Fibroblast of the aortic adventitia (primary cell): ENCODE measurements at regions not wholly inside any gene's neighbourhood (a gene's known extent, or its start where the extent isn't known, plus 50 kb on each side); places are given as distances from the start of the nearest gene placed in this dataset.

Experiments
- DNase-seq: peaks from one replicate; pipeline ENCODE4 v3.0.0-alpha.2; 2010; ENCODE audit warnings: low read depth
- H3K4me3 ChIP-seq: 2 replicates; pipeline ENCODE4 v1.5.1; 2011; ENCODE audit warnings: low read depth, mild to moderate bottlenecking, control low read depth, low read length, moderate library complexity
- CTCF ChIP-seq: IDR thresholded peaks from 2 replicates; pipeline ENCODE4 v1.5.1; 2011; ENCODE audit warnings: mild to moderate bottlenecking, low read length, control low read depth, inconsistent platforms; ENCODE audit not compliant: insufficient read depth

- no peak for DNase-seq
- no peak overlapping the region for H3K4me3 ChIP-seq
- TF ChIP-seq CTCF = no peak
These were observed 275.5 kb upstream of the B3GAT1 start for GRCh38 chr11:134687548-134687947.

GRCh38 chr11:134686460-134687061 lies 274.5 kb upstream of the B3GAT1 start:
- no peak for DNase-seq
- H3K4me3 ChIP-seq = no peak overlapping the region
- TF ChIP-seq CTCF = no peak

GRCh38 chr11:134685793-134686380 lies 273.8 kb upstream of the B3GAT1 start:
- DNase-seq = no peak
- no peak overlapping the region for H3K4me3 ChIP-seq
- TF ChIP-seq CTCF = no peak

DNA sequence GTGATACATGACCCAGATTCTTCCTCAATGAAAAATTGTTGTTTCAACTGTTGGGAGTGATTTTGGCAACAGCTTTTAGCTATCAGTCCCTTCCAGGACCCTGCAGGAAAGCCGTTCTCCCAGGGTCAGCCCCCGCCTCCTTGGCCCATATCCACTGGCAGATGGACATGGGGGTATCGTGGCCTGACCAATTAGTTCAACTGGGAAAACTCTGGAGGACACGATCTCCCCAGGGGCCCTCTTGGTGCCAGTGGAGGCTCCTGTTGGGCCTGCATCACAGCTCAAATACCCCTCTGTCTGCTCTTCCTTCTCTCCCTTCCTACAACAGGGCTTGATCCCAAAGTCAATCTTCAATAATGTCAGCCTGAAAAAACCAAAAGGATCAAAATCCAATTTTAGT lies 272.5 kb upstream of the B3GAT1 start:
- TF ChIP-seq CTCF = no peak

GRCh38 chr11:134683860-134684259 lies 271.8 kb upstream of the B3GAT1 start:
- H3K4me3 ChIP-seq = no peak overlapping the region

More for the DNA sequence above, 272.5 kb upstream of the B3GAT1 start:
- no peak for DNase-seq
- H3K4me3 ChIP-seq = no peak overlapping the region

DNA sequence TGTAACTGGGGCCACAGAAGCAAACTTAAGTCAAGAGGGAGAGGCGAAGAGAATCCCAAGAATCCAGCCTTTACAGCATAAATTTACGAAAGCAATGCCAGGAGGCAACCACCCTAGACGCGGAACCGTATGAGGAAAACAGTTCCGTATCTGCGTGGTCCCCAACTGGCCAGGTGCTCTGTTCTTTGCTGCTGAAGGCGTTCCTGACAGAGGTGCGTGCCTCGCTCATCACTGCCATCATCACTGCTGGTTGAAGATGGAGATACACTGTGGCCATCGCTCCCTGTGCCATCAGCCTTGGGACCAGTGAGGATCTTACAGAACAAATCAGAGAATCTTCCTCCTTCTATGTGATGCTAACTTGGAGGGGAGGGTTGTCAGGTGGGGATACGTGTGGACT lies 270.5 kb upstream of the B3GAT1 start:
- no peak overlapping the region for H3K4me3 ChIP-seq
- TF ChIP-seq CTCF = no peak

More at GRCh38 chr11:134683860-134684259, 271.8 kb upstream of the B3GAT1 start:
- no peak for TF ChIP-seq CTCF
- DNase-seq = no peak

DNA sequence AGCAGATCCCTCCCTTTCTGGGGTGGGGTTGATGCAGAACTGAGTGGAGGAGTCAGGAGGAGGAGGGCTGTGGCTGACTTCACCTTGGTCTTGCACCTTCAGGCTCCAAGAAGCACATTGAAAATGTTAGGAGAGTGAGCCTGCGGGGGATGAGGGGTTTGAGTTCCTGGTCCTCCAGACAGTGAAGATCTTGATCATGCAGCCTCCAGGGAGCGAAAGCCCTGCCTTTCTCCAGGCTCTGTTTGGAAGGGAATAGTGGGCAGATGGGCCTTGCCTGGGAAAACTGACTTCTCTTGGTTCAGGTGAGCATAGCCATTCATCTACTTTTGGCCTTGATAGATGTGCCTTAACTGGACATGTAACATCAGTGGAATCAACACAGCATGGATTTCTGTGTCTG lies 267.6 kb upstream of the B3GAT1 start:
- H3K4me3 ChIP-seq = no peak overlapping the region
- TF ChIP-seq CTCF = no peak
- no peak for DNase-seq

More for the DNA sequence above, 270.5 kb upstream of the B3GAT1 start:
- DNase-seq = no peak
